ENCODE measurements at regions not wholly inside any gene's neighbourhood (a gene's known extent, or its start where the extent isn't known, plus 50 kb on each side); places are given as distances from the start of the nearest gene placed in this dataset.

DNA sequence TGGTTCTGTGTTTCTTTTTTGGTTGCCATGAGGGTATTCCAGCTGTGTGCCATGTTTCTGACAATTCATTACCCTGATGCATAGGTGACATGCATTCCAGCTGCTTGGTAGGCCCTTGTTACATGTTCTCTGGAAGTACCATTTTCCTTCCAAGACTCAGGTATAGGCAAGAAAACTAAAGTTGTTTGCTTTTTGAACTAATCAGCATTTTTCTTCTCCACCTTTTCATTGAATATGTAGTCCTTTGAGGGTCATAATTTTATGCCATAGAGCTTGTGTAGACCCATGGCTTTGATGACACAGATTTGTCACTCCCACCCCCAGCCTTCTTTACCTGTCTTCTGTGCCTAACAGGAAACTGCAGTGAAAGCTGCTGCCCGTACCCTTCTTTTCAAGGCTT, 339.2 kb downstream of the MED10 start:
- TF ChIP-seq CTCF (IDR thresholded peaks at IDR 0.05; ENCODE audit: insufficient read depth, low read length): no peak
- no peak for DNase-seq (ENCODE audit: low read depth)
- no peak overlapping the region for H3K4me3 ChIP-seq (ENCODE audit: low read depth, low read length)

- no peak for DNase-seq (ENCODE audit: low read depth)
- H3K4me3 ChIP-seq (ENCODE audit: low read depth, low read length): no peak overlapping the region
- no peak for TF ChIP-seq CTCF (IDR thresholded peaks at IDR 0.05; ENCODE audit: insufficient read depth, low read length)
Measured at GRCh38 chr5:6036006-6036405, 342.3 kb downstream of the MED10 start.

- no peak for DNase-seq (ENCODE audit: low read depth)
Measured at GRCh38 chr5:6029811-6030271, 348.5 kb downstream of the MED10 start.

DNA sequence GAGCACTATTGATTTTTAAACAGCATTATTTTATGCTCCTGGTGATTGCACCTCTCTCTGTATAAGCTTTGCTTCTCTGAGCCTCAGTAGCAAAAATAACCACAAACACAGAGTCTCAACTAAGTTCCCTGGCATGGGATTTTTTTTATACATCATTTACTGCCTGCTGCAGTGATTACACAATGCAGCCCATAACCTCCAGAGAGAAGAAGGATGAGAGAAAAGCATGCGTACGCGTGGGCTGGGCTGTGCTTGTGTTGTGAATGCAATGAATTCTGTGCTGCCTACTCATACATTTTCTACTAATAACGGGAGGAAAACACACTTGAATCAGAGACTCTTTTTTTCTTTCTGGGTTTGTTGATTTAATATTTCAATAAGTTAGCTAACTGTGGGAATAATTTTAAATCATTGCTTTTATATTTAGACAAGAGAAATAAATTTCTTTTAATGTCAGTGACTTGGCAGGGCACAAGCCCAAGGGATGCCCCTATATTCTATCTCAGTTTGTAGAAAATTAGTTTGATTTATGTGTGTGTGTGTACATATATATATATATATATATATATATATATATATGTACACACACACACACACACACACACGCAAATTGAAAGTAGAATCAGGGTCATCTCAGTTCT, 351.5 kb downstream of the MED10 start:
- no peak for TF ChIP-seq CTCF (IDR thresholded peaks at IDR 0.05; ENCODE audit: insufficient read depth, low read length)

More at GRCh38 chr5:6029811-6030271, 348.5 kb downstream of the MED10 start:
- H3K4me3 ChIP-seq (ENCODE audit: low read depth, low read length): no peak overlapping the region
- no peak for TF ChIP-seq CTCF (IDR thresholded peaks at IDR 0.05; ENCODE audit: insufficient read depth, low read length)

DNA sequence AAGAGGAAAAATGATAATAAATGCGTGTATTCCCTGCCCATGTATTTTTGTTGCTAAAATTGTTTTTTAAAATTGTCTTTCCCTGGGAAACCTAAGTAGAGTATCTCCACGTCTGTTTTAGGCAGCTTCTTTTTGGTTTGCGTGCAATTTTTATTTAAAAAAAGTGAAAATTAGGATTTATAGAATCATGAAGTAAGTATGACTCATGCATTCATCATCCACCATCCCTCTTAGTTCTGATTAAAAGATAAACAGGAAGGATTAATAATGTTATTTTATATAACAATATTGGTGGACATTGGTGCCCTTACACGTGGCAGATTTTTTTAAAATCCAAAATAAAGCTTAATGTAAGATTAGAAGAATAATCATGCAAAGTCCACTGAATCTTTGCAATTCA, 358.7 kb downstream of the MED10 start:
- H3K4me3 ChIP-seq (ENCODE audit: low read depth, low read length): no peak overlapping the region
- no peak for TF ChIP-seq CTCF (IDR thresholded peaks at IDR 0.05; ENCODE audit: insufficient read depth, low read length)
- DNase-seq (ENCODE audit: low read depth): no peak

More for the DNA sequence above, 351.5 kb downstream of the MED10 start:
- no peak overlapping the region for H3K4me3 ChIP-seq (ENCODE audit: low read depth, low read length)
- DNase-seq (ENCODE audit: low read depth): no peak

DNA sequence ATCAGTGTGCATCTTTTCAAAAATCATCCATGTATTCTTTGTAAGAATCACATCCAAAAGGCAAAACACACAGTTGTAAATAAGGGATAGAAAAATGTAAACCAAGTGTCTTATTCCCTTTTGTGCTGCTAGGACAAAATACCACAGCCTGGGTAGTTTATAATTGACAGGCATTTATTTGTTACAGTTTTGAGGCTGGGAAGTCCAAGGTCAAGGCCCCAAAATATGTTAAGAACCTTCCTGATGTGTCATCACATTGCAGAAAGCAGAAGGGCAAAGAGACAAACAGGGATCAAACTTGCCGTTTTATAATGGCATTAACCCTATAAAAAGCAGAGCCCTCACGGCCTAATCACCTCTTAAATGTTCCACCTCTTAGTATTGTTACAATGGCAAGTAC, 364.8 kb downstream of the MED10 start:
- no peak overlapping the region for H3K4me3 ChIP-seq (ENCODE audit: low read depth, low read length)
- TF ChIP-seq CTCF (IDR thresholded peaks at IDR 0.05; ENCODE audit: insufficient read depth, low read length): no peak
- DNase-seq (ENCODE audit: low read depth): no peak

DNA sequence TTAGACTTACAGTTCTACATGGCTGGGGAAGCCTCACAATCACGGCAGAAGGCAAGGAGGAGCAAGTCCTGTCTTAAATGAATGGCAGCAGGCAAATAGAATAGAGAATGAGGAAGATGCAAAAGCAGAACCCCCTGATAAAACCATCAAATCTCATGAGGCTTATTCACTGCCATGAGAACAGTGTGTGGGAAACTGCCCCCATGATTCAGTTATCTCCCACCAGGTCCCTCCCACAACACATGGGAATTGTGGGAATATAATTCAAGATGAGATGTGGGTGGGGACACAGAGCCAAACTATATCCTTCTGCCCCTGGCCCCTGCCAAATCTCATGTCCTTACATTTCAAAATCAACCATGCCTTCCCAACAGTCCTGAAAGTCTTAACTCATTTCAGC, 367.1 kb downstream of the MED10 start:
- no peak for TF ChIP-seq CTCF (IDR thresholded peaks at IDR 0.05; ENCODE audit: insufficient read depth, low read length)
- H3K4me3 ChIP-seq (ENCODE audit: low read depth, low read length): no peak overlapping the region
- no peak for DNase-seq (ENCODE audit: low read depth)
